ENCODE measurements at regions not wholly inside any gene's neighbourhood (a gene's known extent, or its start where the extent isn't known, plus 50 kb on each side); places are given as distances from the start of the nearest gene placed in this dataset.

- no peak overlapping the region for H3K4me3 Mint-ChIP-seq
- H3K27me3 Mint-ChIP-seq: no peaks in the 10 kb centered on the region
- DNase-seq (ENCODE audit: extremely low spot score, unreplicated experiment): no peak
- no peaks in the 10 kb centered on the region for H3K36me3 Mint-ChIP-seq
- H3K9me3 Mint-ChIP-seq: no peaks in the 10 kb centered on the region
- H3K4me1 Mint-ChIP-seq (ENCODE audit: unreplicated experiment): peaks cover 4% of the 10 kb centered on the region
- no peak overlapping the region for H3K27ac Mint-ChIP-seq
- TF ChIP-seq CTCF (conservative IDR thresholded peaks at IDR 0.05): no peak
Observed at GRCh38 chr2:7962161-7962560, 719.7 kb upstream of the ID2 start.

GRCh38 chr2:7963787-7964186 is 718.1 kb upstream of the ID2 start:
- no peak for DNase-seq (ENCODE audit: extremely low spot score, unreplicated experiment)
- Mint-ChIP-seq H3K4me3 (no peak overlapping the region), H3K9me3 (no peaks in the 10 kb centered on the region), H3K4me1 (ENCODE audit: unreplicated experiment) (peaks cover 4% of the 10 kb centered on the region), H3K27me3 (no peaks in the 10 kb centered on the region), H3K27ac (no peak overlapping the region), H3K36me3 (no peaks in the 10 kb centered on the region)
- TF ChIP-seq CTCF (conservative IDR thresholded peaks at IDR 0.05): no peak

GRCh38 chr2:7966032-7966431 is 715.8 kb upstream of the ID2 start:
- Mint-ChIP-seq H3K27ac (no peak overlapping the region), H3K36me3 (no peaks in the 10 kb centered on the region), H3K4me1 (ENCODE audit: unreplicated experiment) (peaks cover 9% of the 10 kb centered on the region), H3K9me3 (no peaks in the 10 kb centered on the region), H3K27me3 (no peaks in the 10 kb centered on the region), H3K4me3 (no peak overlapping the region)
- TF ChIP-seq CTCF (conservative IDR thresholded peaks at IDR 0.05): no peak
- DNase-seq (ENCODE audit: extremely low spot score, unreplicated experiment): no peak

GRCh38 chr2:7967707-7968405 is 714.0 kb upstream of the ID2 start:
- Mint-ChIP-seq H3K9me3 (no peaks in the 10 kb centered on the region), H3K27me3 (no peaks in the 10 kb centered on the region), H3K27ac (no peak overlapping the region), H3K4me3 (no peak overlapping the region), H3K36me3 (no peaks in the 10 kb centered on the region), H3K4me1 (ENCODE audit: unreplicated experiment) (peaks cover 14% of the 10 kb centered on the region)
- no peak for TF ChIP-seq CTCF (conservative IDR thresholded peaks at IDR 0.05)
- no peak for DNase-seq (ENCODE audit: extremely low spot score, unreplicated experiment)

- Mint-ChIP-seq H3K4me1 (ENCODE audit: unreplicated experiment) (peaks cover 10% of the 10 kb centered on the region), H3K27me3 (no peaks in the 10 kb centered on the region), H3K36me3 (no peaks in the 10 kb centered on the region), H3K27ac (no peak overlapping the region), H3K4me3 (no peak overlapping the region), H3K9me3 (no peaks in the 10 kb centered on the region)
- TF ChIP-seq CTCF (conservative IDR thresholded peaks at IDR 0.05): no peak
- DNase-seq (ENCODE audit: extremely low spot score, unreplicated experiment): no peak
Observed at GRCh38 chr2:7969756-7970515, 711.9 kb upstream of the ID2 start.

Data from type B pancreatic cell (in vitro differentiated cells).